GM19372 (cell line): ENCODE measurements at regions not wholly inside any gene's neighbourhood (a gene's known extent, or its start where the extent isn't known, plus 50 kb on each side); places are given as distances from the start of the nearest gene placed in this dataset.
"Not testable (repeated sequence)": the region's sequence is repeated elsewhere in the genome, so short reads cannot be mapped to it uniquely, and the experiment has no call there.

ENCODE experiments used
- ATAC-seq: cut with Tn5 transposase; IDR thresholded peaks from one replicate; pipeline ENCODE4 v1.9.1; 2021; ENCODE audit warnings: mild to moderate bottlenecking, low read depth, moderate library complexity; ENCODE audit not compliant: unreplicated experiment

- ATAC-seq: no peak
Observed at GRCh38 chr1:4449972-4450371, 204.4 kb upstream of the AJAP1 start.

GRCh38 chr1:4452701-4453100 lies 201.7 kb upstream of the AJAP1 start:
- no peak for ATAC-seq

- no peak for ATAC-seq
Observed at GRCh38 chr1:4460052-4460451, 194.4 kb upstream of the AJAP1 start.

- no peak for ATAC-seq
Observed at GRCh38 chr1:4460651-4461050, 193.8 kb upstream of the AJAP1 start.

GRCh38 chr1:4461726-4462290 lies 192.6 kb upstream of the AJAP1 start:
- no peak for ATAC-seq

- no peak for ATAC-seq
Observed at GRCh38 chr1:4462831-4463484, 191.5 kb upstream of the AJAP1 start.

GRCh38 chr1:4463631-4464030 lies 190.8 kb upstream of the AJAP1 start:
- ATAC-seq: no peak

GRCh38 chr1:4464478-4464877 lies 189.9 kb upstream of the AJAP1 start:
- ATAC-seq: no peak

GRCh38 chr1:4467241-4467640 lies 187.2 kb upstream of the AJAP1 start:
- ATAC-seq: no peak

- no peak for ATAC-seq
Observed at GRCh38 chr1:4468386-4468785, 186.0 kb upstream of the AJAP1 start.

GRCh38 chr1:4468804-4469514 lies 185.4 kb upstream of the AJAP1 start:
- no peak for ATAC-seq

- no peak for ATAC-seq
Observed at GRCh38 chr1:4476394-4476793, 178.0 kb upstream of the AJAP1 start.

- no peak for ATAC-seq
Observed at GRCh38 chr1:4481451-4481850, 173.0 kb upstream of the AJAP1 start.

GRCh38 chr1:4482526-4482925 lies 171.9 kb upstream of the AJAP1 start:
- ATAC-seq: no peak

GRCh38 chr1:4483021-4483625 lies 171.3 kb upstream of the AJAP1 start:
- no peak for ATAC-seq

GRCh38 chr1:4485398-4485797 lies 169.0 kb upstream of the AJAP1 start:
- ATAC-seq: no peak

GRCh38 chr1:4485878-4486277 lies 168.5 kb upstream of the AJAP1 start:
- no peak for ATAC-seq

- ATAC-seq: no peak
Observed at GRCh38 chr1:4486408-4487120, 167.8 kb upstream of the AJAP1 start.

GRCh38 chr1:4488018-4488417 lies 166.4 kb upstream of the AJAP1 start:
- ATAC-seq: no peak

- no peak for ATAC-seq
Observed at GRCh38 chr1:4489486-4489885, 164.9 kb upstream of the AJAP1 start.

GRCh38 chr1:4489992-4490391 lies 164.4 kb upstream of the AJAP1 start:
- not testable (repeated sequence) for ATAC-seq
